H1 (cell line): ENCODE measurements at regions not wholly inside any gene's neighbourhood (a gene's known extent, or its start where the extent isn't known, plus 50 kb on each side); places are given as distances from the start of the nearest gene placed in this dataset.

Experiments used
- CTCF ChIA-PET: fragments of 300-600 bp; sonication (Branson Sonifier 250); formaldehyde crosslinking; loops from one replicate; lab custom pipeline; 2021; ENCODE audit not compliant: partially characterized antibody; lab: Charles Lee
- POLR2A ChIA-PET: fragments of 300-600 bp; sonication (Branson Sonifier 250); formaldehyde crosslinking; loops from one replicate; lab custom pipeline; 2021; ENCODE audit warnings: inconsistent platforms; ENCODE audit not compliant: partially characterized antibody; lab: Charles Lee
- DNase-seq, 2 experiments: peaks; one replicate each; pipeline versions ENCODE4 v3.0.0 to v3.0.0-alpha.2; 2010 to 2022; ENCODE audit warnings: low spot score in 2 of 2, low read depth in 1 of 2, mixed read lengths in 1 of 2
- FAIRE-seq: peaks from 2 replicates; lab custom pipeline; 2011; peaks lifted over from hg19 to GRCh38; lab: Jason Lieb, UNC
- H2AFZ ChIP-seq: 2 replicates; pipeline ENCODE4 v1.8.1; 2012; ENCODE audit warnings: low read length, inconsistent platforms
- H2AK5ac ChIP-seq: 2 replicates; pipeline ENCODE4 v1.6.1; 2013; ENCODE audit warnings: low read depth, low read length
- H2BK120ac ChIP-seq: replicated peaks from 2 replicates; pipeline ENCODE3; 2013; ENCODE audit warnings: low read depth, low read length, inconsistent platforms
- H2BK12ac ChIP-seq: 2 replicates; pipeline ENCODE4 v1.6.1; 2013; ENCODE audit warnings: low read depth, low read length
- H2BK15ac ChIP-seq: 2 replicates; pipeline ENCODE4 v1.6.1; 2013; ENCODE audit warnings: low read length
- H2BK20ac ChIP-seq: 2 replicates; pipeline ENCODE4 v1.6.1; 2013; ENCODE audit warnings: low read length
- H2BK5ac ChIP-seq: 2 replicates; pipeline ENCODE4 v1.6.1; 2013; ENCODE audit warnings: low read depth, low read length
- H3K14ac ChIP-seq: 2 replicates; pipeline ENCODE4 v1.6.1; 2013; ENCODE audit warnings: inconsistent platforms; ENCODE audit not compliant: insufficient read length
- H3K18ac ChIP-seq: 2 replicates; pipeline ENCODE4 v1.6.1; 2013; ENCODE audit warnings: low read length; ENCODE audit errors: extremely low read depth
- H3K23ac ChIP-seq: 2 replicates; pipeline ENCODE4 v1.6.1; 2013; ENCODE audit warnings: inconsistent platforms; ENCODE audit not compliant: insufficient read length
- H3K23me2 ChIP-seq: 2 replicates; pipeline ENCODE4 v1.6.1; 2013; ENCODE audit warnings: low read depth, low read length
- H3K27ac ChIP-seq: 2 replicates; pipeline ENCODE4 v1.6.1; 2011; ENCODE audit warnings: low read depth, low read length, inconsistent platforms
- H3K27me3 ChIP-seq, 4 experiments: replicated peaks in 1 of 4; 1 replicate in 1 of 4; 2 replicates in 3 of 4; pipeline versions ENCODE4 v1.6.1 to v1.8.1; 2011 to 2013; ENCODE audit warnings: low read length in 3 of 4, mild to moderate bottlenecking in 3 of 4, inconsistent platforms in 2 of 4, mixed read lengths in 2 of 4, moderate library complexity in 1 of 4; ENCODE audit not compliant: control insufficient read depth in 3 of 4, insufficient read depth in 3 of 4; ENCODE audit errors: extremely low read depth in 1 of 4
- H3K36me3 ChIP-seq, 4 experiments: 2 replicates each; pipeline versions ENCODE4 v1.6.1 to v1.8.1; 2011 to 2013; ENCODE audit warnings: mild to moderate bottlenecking in 4 of 4, low read length in 3 of 4, moderate library complexity in 2 of 4, control low read depth in 1 of 4, inconsistent platforms in 1 of 4; ENCODE audit not compliant: insufficient read depth in 4 of 4, control insufficient read depth in 2 of 4
- H3K4ac ChIP-seq: replicated peaks from 2 replicates; pipeline ENCODE3; 2013; ENCODE audit warnings: low read length, low read depth, mixed read lengths, inconsistent platforms; ENCODE audit not compliant: insufficient read length
- H3K4me1 ChIP-seq, 4 experiments: replicated peaks in 1 of 4; 1 replicate in 1 of 4; 2 replicates in 3 of 4; pipeline versions ENCODE4 v1.6.1 to v1.8.1; 2011 to 2013; ENCODE audit warnings: low read length in 3 of 4, inconsistent platforms in 2 of 4, mixed read lengths in 1 of 4; ENCODE audit not compliant: insufficient read depth in 4 of 4, control insufficient read depth in 3 of 4
- H3K4me2 ChIP-seq, 2 experiments: 2 replicates each; pipeline versions ENCODE4 v1.6.1 to v1.8.1; 2011 to 2013; ENCODE audit warnings: low read depth in 2 of 2, low read length in 2 of 2, control low read depth in 1 of 2, inconsistent platforms in 1 of 2, mild to moderate bottlenecking in 1 of 2; ENCODE audit not compliant: insufficient read depth in 1 of 2
- H3K4me3 ChIP-seq, 4 experiments: fragments of 200-600, 300-600 bp in 1 of 4; sonication (generic), shearing (Covaris generic), sonication (Bioruptor Twin) in 1 of 4; 2 replicates each; pipeline versions ENCODE4 v1.5.1 to v1.8.1; 2011 to 2016; ENCODE audit warnings: low read length in 4 of 4, low read depth in 3 of 4, control low read depth in 2 of 4, inconsistent platforms in 2 of 4, mild to moderate bottlenecking in 2 of 4, mixed read lengths in 1 of 4, moderate library complexity in 1 of 4; ENCODE audit not compliant: insufficient read depth in 2 of 4; ENCODE audit errors: extremely low read depth in 1 of 4
- H3K56ac ChIP-seq: replicated peaks from 2 replicates; pipeline ENCODE3; 2013; ENCODE audit warnings: low read depth, mild to moderate bottlenecking, mixed read lengths, low read length, inconsistent platforms; ENCODE audit not compliant: insufficient read length
- H3K79me1 ChIP-seq: 2 replicates; pipeline ENCODE4 v1.6.1; 2013; ENCODE audit warnings: low read depth, low read length, control low read depth
- H3K79me2 ChIP-seq, 2 experiments: 2 replicates each; pipeline versions ENCODE4 v1.6.1 to v1.8.1; 2012 to 2013; ENCODE audit warnings: low read length in 2 of 2, mild to moderate bottlenecking in 2 of 2, inconsistent platforms in 1 of 2; ENCODE audit not compliant: insufficient read depth in 2 of 2, control insufficient read depth in 1 of 2
- H3K9ac ChIP-seq, 4 experiments: replicated peaks in 1 of 4; 1 replicate in 1 of 4; 2 replicates in 3 of 4; pipeline versions ENCODE4 v1.6.1 to v1.8.1; 2011 to 2013; ENCODE audit warnings: low read depth in 3 of 4, low read length in 3 of 4, control low read depth in 2 of 4, mild to moderate bottlenecking in 2 of 4, moderate library complexity in 2 of 4, inconsistent platforms in 1 of 4; ENCODE audit errors: extremely low read depth in 1 of 4
- H3K9me3 ChIP-seq, 2 experiments: 2 replicates each; pipeline versions ENCODE4 v1.6.1 to v1.8.1; 2012 to 2013; ENCODE audit warnings: mild to moderate bottlenecking in 2 of 2, moderate library complexity in 2 of 2, control low read depth in 1 of 2, inconsistent platforms in 1 of 2, low read depth in 1 of 2, low read length in 1 of 2, mixed read lengths in 1 of 2; ENCODE audit not compliant: insufficient read depth in 2 of 2
- H4K20me1 ChIP-seq, 2 experiments: replicated peaks in 1 of 2; 2 replicates each; pipeline versions ENCODE3 to v1.8.1; 2011 to 2013; ENCODE audit warnings: inconsistent platforms in 2 of 2, low read length in 2 of 2, mild to moderate bottlenecking in 1 of 2; ENCODE audit not compliant: insufficient read depth in 2 of 2, control insufficient read depth in 1 of 2
- H4K5ac ChIP-seq: 2 replicates; pipeline ENCODE4 v1.6.1; 2013; ENCODE audit warnings: low read length, low read depth, mixed read lengths, inconsistent platforms; ENCODE audit not compliant: insufficient read length
- H4K8ac ChIP-seq: 2 replicates; pipeline ENCODE4 v1.8.0; 2013; ENCODE audit warnings: mild to moderate bottlenecking, moderate library complexity, low read length, inconsistent platforms; ENCODE audit not compliant: insufficient read depth; ENCODE audit errors: extremely low read depth
- H4K91ac ChIP-seq: replicated peaks from 2 replicates; pipeline ENCODE3; 2013; ENCODE audit warnings: low read length, mixed read lengths, inconsistent platforms; ENCODE audit not compliant: insufficient read length
- CEBPB ChIP-seq: IDR thresholded peaks from 2 replicates; pipeline ENCODE4 v1.6.1; 2012; ENCODE audit warnings: low read depth, low read length
- CTBP2 ChIP-seq: IDR thresholded peaks from 2 replicates; pipeline ENCODE4 v1.7.0; 2011; ENCODE audit warnings: borderline replicate concordance, mild to moderate bottlenecking, moderate library complexity, mixed read lengths, low read length; ENCODE audit not compliant: insufficient read depth, insufficient read length
- POLR2A ChIP-seq, 2 experiments: IDR thresholded peaks; 1 replicate in 1 of 2; 2 replicates in 1 of 2; pipeline ENCODE4 v1.6.1; 2011; ENCODE audit warnings: low read depth in 2 of 2, low read length in 2 of 2, mild to moderate bottlenecking in 2 of 2; ENCODE audit errors: control extremely low read depth in 1 of 2
- POU5F1 ChIP-seq: IDR thresholded peaks from 2 replicates; pipeline ENCODE4 v1.6.1; 2011; ENCODE audit warnings: low read depth, mild to moderate bottlenecking, low read length, moderate library complexity
- RAD21 ChIP-seq, 2 experiments: IDR thresholded peaks in 1 of 2; conservative IDR thresholded peaks in 1 of 2; 2 replicates each; pipeline ENCODE4 v1.6.1; 2011; ENCODE audit warnings: low read depth in 2 of 2, low read length in 2 of 2, improper control_type of control experiment in 1 of 2, inconsistent platforms in 1 of 2, mild to moderate bottlenecking in 1 of 2, moderate library complexity in 1 of 2
- WGBS, 2 experiments: shearing (Covaris generic) in 1 of 2; methylation state at CpG; one replicate each; pipeline versions ENCODE4 v1.1.6 to v1.1.7; 2013 to 2015; ENCODE audit warnings: low lambda C conversion rate in 2 of 2, mixed read lengths in 2 of 2, inconsistent platforms in 1 of 2, low coverage in 1 of 2, missing lambda C conversion rate in 1 of 2; ENCODE audit not compliant: insufficient replicate concordance in 2 of 2, insufficient coverage in 1 of 2, insufficient read length in 1 of 2; ENCODE audit errors: extremely low coverage in 1 of 2, missing lambda C conversion rate in 1 of 2; 5-methylcytosine and 5-hydroxymethylcytosine counted together

DNA sequence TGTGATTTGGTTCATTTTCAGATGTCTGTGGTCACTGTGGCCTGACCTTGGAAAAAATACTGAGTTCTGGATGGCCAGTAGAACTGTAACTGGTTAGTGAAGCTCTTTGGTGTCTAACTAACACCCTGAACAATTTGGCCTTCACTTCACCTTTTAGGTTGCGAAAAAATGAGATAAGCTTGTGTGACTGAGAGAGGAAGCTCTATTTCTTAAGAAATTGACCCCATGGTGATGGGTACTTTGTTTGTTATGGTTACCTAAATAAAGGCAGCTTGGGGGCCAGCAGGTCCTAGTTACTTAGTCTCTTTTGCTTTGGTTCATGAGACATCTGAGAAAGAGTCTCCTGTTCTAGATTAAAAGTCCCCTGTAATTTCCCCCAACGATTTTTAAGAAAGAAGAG lies 181.6 kb downstream of the ZNF326 start:
- POLR2A ChIA-PET, result no interaction called here
- H2BK120ac ChIP-seq, result no peak overlapping the region
- no peak overlapping the region for H3K4me2 ChIP-seq
- no peak overlapping the region for H2BK12ac ChIP-seq
- H3K18ac ChIP-seq, result no peak overlapping the region
- TF ChIP-seq POLR2A (IDR thresholded peaks at IDR 0.05; ENCODE audit: control extremely low read depth in 1 of 2, low read depth in 2 of 2, low read length in 2 of 2), result no peak
- TF ChIP-seq RAD21 (IDR thresholded peaks at IDR 0.05 in 1 of 2, conservative IDR thresholded peaks at IDR 0.05 in 1 of 2; ENCODE audit: low read depth in 2 of 2, low read length in 2 of 2), result no peak
- TF ChIP-seq POU5F1, result no peak
- no peak for TF ChIP-seq CTBP2
- TF ChIP-seq CEBPB, result peak; percentile 84
- TF ChIP-seq, all 59 proteins: peak for 1
- Histone ChIP-seq H4K20me1 (no peaks in the 10 kb centered on the region), H3K23me2 (no peaks in the 10 kb centered on the region), H2BK15ac (no peak overlapping the region), H2BK20ac (no peak overlapping the region), H2AK5ac (no peak overlapping the region), H3K79me2 (no peaks in the 10 kb centered on the region), H3K4me3 (no peak overlapping the region), H4K91ac (no peak overlapping the region), H3K27ac (no peak overlapping the region), H3K56ac (no peak overlapping the region), H3K4ac (no peak overlapping the region), H3K9ac (no peak overlapping the region), H3K23ac (no peak overlapping the region), H3K79me1 (no peaks in the 10 kb centered on the region), H3K9me3 (no peaks in the 10 kb centered on the region), H3K4me1 (no peaks in the 10 kb centered on the region), H3K27me3 (no peaks in the 10 kb centered on the region), H3K36me3 (no peaks in the 10 kb centered on the region), H3K14ac (no peak overlapping the region), H4K5ac (no peak overlapping the region), H2BK5ac (no peak overlapping the region), H4K8ac (no peak overlapping the region), H2AFZ (no peak overlapping the region)
- DNase-seq (no peak), FAIRE-seq (no peak)
- CTCF ChIA-PET, result interaction anchor here (0.7 to 1.5 kb wide), 5 partner anchors 9 to 514 kb away, joined by 3 to 4 read pairs (median 3); no protein-coding TSS in a partner anchor
- 83% methylated on average over 2 of the region's 2 CpGs; no CpG with 5 or more reads in 1 of the 2 experiments for WGBS, 2 experiments
